GM21526 (cell line): ENCODE measurements at regions not wholly inside any gene's neighbourhood (a gene's known extent, or its start where the extent isn't known, plus 50 kb on each side); places are given as distances from the start of the nearest gene placed in this dataset.
"Not testable (repeated sequence)": the region's sequence is repeated elsewhere in the genome, so short reads cannot be mapped to it uniquely, and the experiment has no call there.

Experiments used
- ATAC-seq: cut with Tn5 transposase; IDR thresholded peaks from one replicate; pipeline ENCODE4 v1.9.1; 2021; ENCODE audit warnings: moderate library complexity; ENCODE audit not compliant: unreplicated experiment, low FRiP score

DNA sequence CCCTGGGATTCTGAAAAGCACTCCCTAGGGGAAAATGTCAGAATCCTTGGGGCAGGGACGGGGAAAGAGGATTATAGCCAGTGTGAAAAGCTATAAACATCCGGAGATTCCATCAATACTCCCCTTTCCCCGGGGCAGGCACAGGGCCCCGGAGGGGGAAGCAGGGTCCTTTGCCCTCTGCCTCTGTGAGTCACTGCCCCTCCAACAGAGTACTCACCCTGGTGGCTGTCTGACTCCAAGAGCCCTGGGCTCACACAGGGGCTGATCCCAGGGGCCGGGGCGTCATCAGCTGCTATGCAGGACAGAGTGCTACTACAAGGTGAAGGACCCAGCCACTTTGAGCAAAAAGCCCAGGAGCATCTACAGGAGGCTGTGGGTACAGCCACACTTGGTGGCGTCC is 133.0 kb upstream of the PRR20G start:
- no peak for ATAC-seq

DNA sequence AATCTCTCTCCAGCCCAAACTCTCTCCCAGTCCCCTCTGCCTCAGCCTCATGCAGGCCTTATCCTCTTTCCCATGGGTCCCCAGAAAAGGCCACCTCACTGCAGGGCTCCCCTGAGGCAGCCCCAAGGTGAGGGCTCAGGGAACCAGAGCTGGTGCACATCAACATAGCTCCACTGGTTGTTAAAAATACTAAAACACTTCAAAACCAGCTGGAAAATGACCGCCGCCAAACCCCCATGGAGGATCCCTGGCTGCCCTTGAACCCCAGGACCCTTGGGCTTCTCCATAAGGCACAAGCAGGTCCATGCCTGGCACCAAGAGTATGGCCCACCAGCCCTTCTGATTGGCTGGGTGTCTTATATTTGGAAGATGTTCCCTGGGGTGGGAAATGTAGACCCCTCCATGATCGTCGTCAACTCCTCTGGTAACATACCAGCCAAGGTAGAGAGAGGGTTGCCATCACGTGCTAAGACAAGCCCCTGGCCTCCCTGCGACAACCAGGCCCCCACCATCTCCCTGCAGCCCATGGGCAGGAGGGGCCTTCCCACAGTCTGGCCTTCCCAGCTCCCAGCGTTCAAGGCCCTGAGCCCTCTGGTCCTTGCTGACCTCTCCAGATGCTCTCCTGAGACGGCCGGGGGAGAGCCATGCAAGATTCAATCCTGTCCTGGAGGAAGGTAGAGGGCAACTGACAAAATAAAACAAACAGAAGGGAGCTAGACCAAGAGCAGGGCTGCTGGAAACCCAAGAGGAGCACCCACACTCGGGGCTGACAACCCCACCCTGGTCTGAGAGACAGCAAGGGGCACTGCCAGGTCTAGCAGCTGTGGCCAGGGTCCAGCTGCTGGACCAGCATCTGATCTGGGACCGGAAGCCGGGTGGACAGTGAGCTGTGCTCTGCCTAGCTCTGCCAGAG is 132.1 kb upstream of the PRR20G start:
- ATAC-seq, result no peak

- ATAC-seq, result no peak
These were observed 131.3 kb upstream of the PRR20G start for GRCh38 chr3:127419182-127419581.

DNA sequence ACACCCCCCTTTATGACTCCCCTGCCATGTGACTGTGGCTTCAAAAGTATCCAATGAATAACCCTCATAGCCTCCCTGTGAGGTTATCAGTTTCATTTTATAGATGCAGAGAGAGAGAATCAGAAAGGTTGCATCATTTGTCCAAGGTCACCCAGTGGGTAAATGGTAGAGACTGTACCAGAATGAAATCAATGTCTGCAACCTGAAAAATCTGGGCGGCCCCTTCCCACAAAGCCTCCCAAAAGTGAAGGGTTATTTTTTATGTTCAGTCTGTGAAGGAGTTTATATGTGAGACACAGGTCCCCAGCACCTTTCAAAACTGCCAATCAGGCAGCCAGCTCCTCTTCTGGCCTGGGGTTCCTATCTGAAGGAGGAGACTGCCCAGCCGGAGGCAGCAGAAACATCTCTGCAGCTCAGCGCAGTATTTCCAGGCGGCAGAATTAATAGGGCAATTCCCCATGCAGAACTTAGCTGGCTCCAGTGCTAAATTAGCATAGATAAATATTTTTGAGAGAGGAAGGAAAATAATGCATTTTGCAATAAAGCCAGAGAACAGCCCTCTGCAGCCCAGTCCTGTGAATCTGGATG is 130.8 kb upstream of the PRR20G start:
- ATAC-seq, result no peak

DNA sequence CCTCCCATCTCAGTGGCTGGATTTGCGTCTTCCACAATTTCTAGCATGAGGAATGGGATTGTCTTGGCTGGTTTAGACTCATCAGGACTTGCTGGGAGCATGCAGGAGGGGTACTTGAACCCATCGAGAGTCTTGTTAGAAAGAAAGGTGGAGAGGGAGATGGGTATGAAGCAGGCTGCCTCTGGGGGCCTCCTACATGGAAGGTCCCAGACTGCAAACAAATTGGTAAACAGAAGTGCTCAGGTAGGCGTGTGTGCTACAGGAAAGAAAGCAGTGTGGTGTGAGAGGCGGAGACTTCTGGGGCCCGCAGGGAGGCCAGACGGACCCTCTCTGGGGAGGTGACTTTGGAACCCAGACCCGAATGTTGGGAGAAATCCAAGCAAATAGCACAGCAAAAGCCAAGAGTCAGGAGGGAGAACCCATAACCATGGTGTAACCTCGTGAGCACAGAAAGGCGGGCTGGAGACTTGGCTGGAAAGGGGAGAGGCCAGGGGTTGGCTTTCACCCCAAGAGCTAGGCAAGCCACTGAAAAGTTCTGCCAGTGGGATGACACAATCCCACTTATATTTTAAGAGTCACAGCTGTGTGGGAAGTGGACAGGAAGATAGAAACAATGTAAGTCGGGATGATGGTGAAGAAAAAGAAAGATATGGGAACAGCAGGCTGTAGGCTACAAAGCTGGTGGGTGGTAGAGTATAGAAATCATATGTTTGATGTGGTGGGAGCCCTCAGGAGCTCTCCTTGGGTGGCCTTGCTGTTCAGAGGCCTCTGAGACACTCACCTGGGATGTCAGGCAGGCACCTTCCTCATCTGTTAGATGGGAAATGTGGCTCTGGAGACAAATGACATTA is 130.1 kb upstream of the PRR20G start:
- ATAC-seq, result no peak

DNA sequence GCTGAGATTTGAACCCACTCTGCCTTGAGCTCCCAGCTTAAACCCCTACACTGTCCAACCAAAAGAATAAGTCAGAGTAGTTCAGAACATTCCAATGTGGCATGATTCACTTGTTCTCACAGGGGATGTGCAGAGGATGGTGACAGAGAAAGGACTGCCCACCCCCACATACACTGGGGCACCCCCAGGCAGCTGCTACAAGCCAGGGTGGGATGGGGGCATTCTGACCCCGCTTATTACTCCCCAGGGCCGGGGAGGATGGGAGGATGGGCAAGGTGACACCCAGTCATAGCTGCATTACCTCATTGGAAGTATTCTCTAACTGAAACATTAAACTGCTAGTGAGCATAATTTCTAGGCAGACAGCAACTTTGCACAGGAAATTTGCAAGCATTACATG is 126.0 kb upstream of the PRR20G start:
- no peak for ATAC-seq

DNA sequence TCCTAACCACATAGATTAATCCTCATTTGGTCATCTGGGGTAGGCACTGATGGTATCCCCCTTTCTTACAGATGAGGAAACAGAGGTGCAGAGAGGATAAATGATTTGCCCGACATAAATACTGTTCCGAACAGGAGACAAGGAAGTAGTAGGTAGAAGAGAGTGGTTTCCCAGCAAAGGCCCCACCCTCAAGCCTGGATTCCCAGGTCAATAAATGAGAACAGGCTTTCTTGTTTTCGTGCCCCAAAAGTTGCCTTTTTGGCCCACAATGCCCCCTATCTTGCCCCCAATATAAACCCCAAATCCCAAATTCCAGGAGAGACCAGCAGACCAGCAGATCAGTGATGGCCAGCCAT is 125.5 kb upstream of the PRR20G start:
- no peak for ATAC-seq

GRCh38 chr3:127412578-127413317 is 124.9 kb upstream of the PRR20G start:
- ATAC-seq, result no peak

DNA sequence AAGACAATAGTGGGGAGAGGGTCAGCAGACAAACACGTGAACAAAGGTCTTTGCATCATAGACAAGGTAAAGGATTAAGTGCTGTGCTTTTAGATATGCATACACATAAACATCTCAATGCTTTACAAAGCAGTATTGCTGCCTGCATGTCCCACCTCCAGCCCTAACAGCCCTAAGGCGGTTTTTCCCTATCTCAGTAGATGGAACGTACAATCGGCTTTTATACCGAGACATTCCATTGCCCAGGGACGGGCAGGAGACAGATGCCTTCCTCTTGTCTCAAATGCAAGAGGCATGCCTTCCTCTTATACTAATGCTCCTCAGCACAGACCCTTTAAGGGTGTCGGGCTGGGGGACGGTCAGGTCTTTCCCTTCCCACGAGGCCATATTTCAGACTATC is 124.0 kb upstream of the PRR20G start:
- not testable (repeated sequence) for ATAC-seq

GRCh38 chr3:127411083-127411727 is 123.4 kb upstream of the PRR20G start:
- ATAC-seq, result no peak

- ATAC-seq, result no peak
These were observed 122.8 kb upstream of the PRR20G start for GRCh38 chr3:127410678-127411077.

- no peak for ATAC-seq
These were observed 122.3 kb upstream of the PRR20G start for GRCh38 chr3:127410137-127410488.

- no peak for ATAC-seq
These were observed 121.7 kb upstream of the PRR20G start for GRCh38 chr3:127409421-127410136.

DNA sequence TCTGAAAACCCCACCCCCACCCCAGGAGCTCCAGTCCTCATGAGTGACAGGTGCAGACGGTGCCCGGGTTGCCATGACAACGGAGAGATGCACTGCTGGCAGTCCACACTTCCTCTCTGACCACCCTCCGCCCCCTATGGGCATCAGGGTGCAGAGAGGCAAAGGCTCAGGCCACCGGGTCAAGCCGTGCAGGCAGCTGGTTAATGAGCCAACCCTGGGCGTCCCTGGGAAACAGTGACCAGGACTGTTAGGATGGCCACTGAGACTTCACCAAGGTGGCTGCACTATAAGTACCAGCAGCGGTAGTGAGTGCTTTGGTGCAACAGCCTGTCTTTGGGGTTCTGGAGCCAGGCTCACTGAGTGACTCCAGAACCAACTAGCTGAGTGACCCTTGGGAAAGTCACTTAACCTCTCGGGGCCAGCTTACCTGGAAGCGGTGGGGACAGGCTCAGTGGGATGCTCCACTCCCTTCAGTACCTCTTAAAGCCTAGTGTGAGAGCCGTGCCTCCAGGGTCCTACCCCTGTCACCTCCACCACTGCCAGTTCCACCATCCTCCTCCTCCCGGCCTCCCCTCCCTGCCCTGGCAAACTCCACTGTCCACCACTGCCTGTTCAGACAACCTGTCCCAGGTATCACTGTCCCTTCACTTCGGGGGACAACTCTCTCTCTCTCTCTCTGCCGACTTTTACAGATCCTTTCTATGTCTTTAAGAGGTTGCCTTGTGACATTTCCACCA is 121.0 kb upstream of the PRR20G start:
- ATAC-seq, result no peak

DNA sequence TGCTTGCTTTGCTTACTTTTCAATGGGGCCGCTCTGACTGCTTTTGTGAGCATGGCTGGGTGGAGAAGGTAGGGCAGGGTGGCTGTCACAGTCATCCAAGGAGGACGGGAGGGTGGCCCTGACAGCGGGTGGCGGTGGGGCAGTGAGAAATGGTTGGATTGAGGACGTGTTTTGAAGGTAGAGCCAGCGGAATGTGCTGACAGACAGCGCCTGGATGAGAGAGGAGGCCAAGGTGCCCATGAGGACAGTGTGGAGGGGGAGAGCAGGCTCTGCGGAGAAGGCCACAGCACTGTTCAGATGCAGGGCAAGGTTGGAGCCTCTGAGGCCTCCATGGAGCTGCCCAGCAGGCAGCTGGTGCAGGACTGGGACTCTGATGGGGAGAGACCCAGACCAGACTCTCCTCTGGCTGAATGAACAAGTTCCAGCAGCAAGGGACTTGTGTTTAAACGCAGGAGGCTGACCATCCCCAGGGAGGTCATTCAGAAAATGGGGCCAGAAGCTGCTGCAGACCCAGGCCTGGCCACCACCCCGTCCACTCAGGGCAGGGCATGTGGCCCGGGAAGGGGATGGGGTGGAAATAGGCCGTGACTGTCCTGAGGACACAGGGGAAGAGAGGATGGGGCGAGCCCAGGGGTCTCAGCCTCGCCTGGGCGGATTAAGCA is 120.3 kb upstream of the PRR20G start:
- ATAC-seq, result no peak

- ATAC-seq, result no peak
These were observed 119.4 kb upstream of the PRR20G start for GRCh38 chr3:127407026-127407939.

DNA sequence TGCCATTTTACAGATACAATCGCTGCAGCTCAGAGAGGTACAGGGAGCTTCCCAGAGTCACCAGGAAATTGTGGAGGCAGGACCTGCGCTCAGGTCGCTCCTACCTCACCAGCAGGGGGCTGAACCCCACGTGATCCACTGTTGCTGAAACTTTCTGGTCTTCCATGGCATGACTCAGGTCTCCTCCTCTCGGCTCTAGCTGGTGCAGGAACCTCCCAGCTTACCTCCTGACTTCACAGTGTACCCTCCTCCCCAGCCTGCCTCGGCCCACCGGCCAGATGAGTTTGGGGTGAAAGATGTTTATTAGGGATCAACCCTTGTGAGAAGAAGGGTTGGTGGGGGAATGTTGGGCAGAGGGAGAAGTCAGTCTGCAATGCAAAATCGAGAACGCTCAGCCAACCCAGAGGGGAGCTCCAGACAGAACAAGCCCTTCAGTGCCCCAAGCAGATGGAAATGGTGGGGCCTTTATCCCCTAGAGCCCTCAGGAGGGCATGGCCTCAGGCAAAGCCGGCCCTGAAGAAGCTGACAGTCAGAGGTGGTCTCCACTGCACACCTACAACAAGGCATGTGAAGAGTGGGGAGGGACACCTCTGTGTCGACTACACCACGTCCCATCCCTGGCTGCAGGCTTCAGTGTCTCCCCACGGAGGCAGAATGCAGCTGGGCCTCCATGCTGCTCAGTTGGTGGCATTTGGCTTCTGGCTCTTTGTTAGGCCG is 118.6 kb upstream of the PRR20G start:
- no peak for ATAC-seq
